ENCODE measurements at regions not wholly inside any gene's neighbourhood (a gene's known extent, or its start where the extent isn't known, plus 50 kb on each side); places are given as distances from the start of the nearest gene placed in this dataset.

GRCh38 chr5:170168002-170168401, 62.3 kb downstream of the FOXI1 start:
- no peak overlapping the region for H3K4me3 ChIP-seq (ENCODE audit: low read depth, low read length)
- ChIA-PET POLR2A (no interaction called here), CTCF (interaction anchor here (1.0 to 5.2 kb wide), 2 partner anchors 16 to 19 kb away, joined by 3 to 28 read pairs; no protein-coding TSS in a partner anchor)
- DNase-seq (ENCODE audit: low read depth, low spot score) = no peak
- no peak for TF ChIP-seq CTCF (IDR thresholded peaks at IDR 0.05; ENCODE audit: insufficient read depth, low read length, missing control alignments)

GRCh38 chr5:170168797-170169196, 63.1 kb downstream of the FOXI1 start:
- ChIA-PET CTCF (interaction anchor here (5.2 to 6.6 kb wide), 2 partner anchors 15 kb away, joined by 28 to 65 read pairs; no protein-coding TSS in a partner anchor), POLR2A (no interaction called here)
- TF ChIP-seq CTCF (IDR thresholded peaks at IDR 0.05; ENCODE audit: insufficient read depth, low read length, missing control alignments) = no peak
- no peak overlapping the region for H3K4me3 ChIP-seq (ENCODE audit: low read depth, low read length)
- no peak for DNase-seq (ENCODE audit: low read depth, low spot score)

GRCh38 chr5:170169996-170170395, 62.8 kb upstream of the C5orf58 start:
- POLR2A ChIA-PET = no interaction called here
- H3K4me3 ChIP-seq (ENCODE audit: low read depth, low read length) = no peak overlapping the region
- no peak for TF ChIP-seq CTCF (IDR thresholded peaks at IDR 0.05; ENCODE audit: insufficient read depth, low read length, missing control alignments)
- CTCF ChIA-PET = interaction anchor here (0.8 to 6.6 kb wide), 2 partner anchors 12 to 14 kb away, joined by 3 to 65 read pairs; no protein-coding TSS in a partner anchor
- DNase-seq (ENCODE audit: low read depth, low spot score) = no peak

GRCh38 chr5:170171811-170172210, 61.0 kb upstream of the C5orf58 start:
- DNase-seq (ENCODE audit: low read depth, low spot score) = no peak
- POLR2A ChIA-PET = no interaction called here
- no peak for TF ChIP-seq CTCF (IDR thresholded peaks at IDR 0.05; ENCODE audit: insufficient read depth, low read length, missing control alignments)
- H3K4me3 ChIP-seq (ENCODE audit: low read depth, low read length) = no peak overlapping the region
- CTCF ChIA-PET = interaction anchor here (0.6 to 6.6 kb wide), 3 partner anchors 12 to 71 kb away, joined by 3 to 65 read pairs (median 19); no protein-coding TSS in a partner anchor

GRCh38 chr5:170173227-170173626, 59.6 kb upstream of the C5orf58 start:
- ChIA-PET POLR2A (no interaction called here), CTCF (interaction anchor here (2.0 to 6.6 kb wide), 3 partner anchors 10 to 72 kb away, joined by 8 to 65 read pairs (median 19); no protein-coding TSS in a partner anchor)
- H3K4me3 ChIP-seq (ENCODE audit: low read depth, low read length) = no peak overlapping the region
- no peak for DNase-seq (ENCODE audit: low read depth, low spot score)
- no peak for TF ChIP-seq CTCF (IDR thresholded peaks at IDR 0.05; ENCODE audit: insufficient read depth, low read length, missing control alignments)

GRCh38 chr5:170173647-170174046, 59.1 kb upstream of the C5orf58 start:
- no peak overlapping the region for H3K4me3 ChIP-seq (ENCODE audit: low read depth, low read length)
- ChIA-PET POLR2A (no interaction called here), CTCF (interaction anchor here (1.2 to 6.6 kb wide), 4 partner anchors 10 to 193 kb away, joined by 3 to 65 read pairs (median 14); partner anchors contain the start of gene INSYN2B)
- no peak for TF ChIP-seq CTCF (IDR thresholded peaks at IDR 0.05; ENCODE audit: insufficient read depth, low read length, missing control alignments)
- DNase-seq (ENCODE audit: low read depth, low spot score) = no peak

All from AG04449 (cell line).